Skeletal muscle tissue (tissue), 3 donors: ENCODE measurements at regions not wholly inside any gene's neighbourhood (a gene's known extent, or its start where the extent isn't known, plus 50 kb on each side); places are given as distances from the start of the nearest gene placed in this dataset.

Experiments used
- H3K27ac ChIP-seq: one replicate; pipeline ENCODE4 v1.7.0; 2013; ENCODE audit warnings: mild to moderate bottlenecking, low read depth, low read length, inconsistent platforms
- H3K27me3 ChIP-seq, 3 donors: one replicate each; pipeline ENCODE4 v1.7.0; 2013; ENCODE audit warnings: low read length in 3 of 3; ENCODE audit not compliant: control insufficient read depth in 3 of 3, insufficient read depth in 3 of 3
- H3K36me3 ChIP-seq, 3 donors: one replicate each; pipeline ENCODE4 v1.7.0; 2013; ENCODE audit warnings: low read length in 3 of 3; ENCODE audit not compliant: control insufficient read depth in 3 of 3, insufficient read depth in 3 of 3
- H3K4me1 ChIP-seq, 3 donors: one replicate each; pipeline ENCODE4 v1.7.0; 2013; ENCODE audit warnings: low read length in 3 of 3, mild to moderate bottlenecking in 3 of 3; ENCODE audit not compliant: control insufficient read depth in 3 of 3, insufficient read depth in 3 of 3
- H3K4me3 ChIP-seq, 3 donors: one replicate each; pipeline ENCODE4 v1.7.0; 2013; ENCODE audit warnings: low read length in 3 of 3
- H3K9ac ChIP-seq, 3 donors: one replicate each; pipeline ENCODE4 v1.7.0; 2013; ENCODE audit warnings: low read length in 3 of 3, mild to moderate bottlenecking in 3 of 3, moderate library complexity in 2 of 3, low read depth in 1 of 3
- H3K9me3 ChIP-seq, 3 donors: one replicate each; pipeline ENCODE4 v1.7.0; 2013; ENCODE audit warnings: low read length in 3 of 3; ENCODE audit not compliant: control insufficient read depth in 3 of 3
- donor health status: Osteomylitis.

GRCh38 chr14:40113671-40114070 lies 681.4 kb upstream of the FBXO33 start:
- no peaks in the 10 kb centered on the region for H3K36me3 ChIP-seq
- no peak overlapping the region for H3K27ac ChIP-seq
- no peaks in the 10 kb centered on the region for H3K4me1 ChIP-seq
- no peaks in the 10 kb centered on the region for H3K9me3 ChIP-seq
- no peak overlapping the region for H3K9ac ChIP-seq
- H3K4me3 ChIP-seq, result no peak overlapping the region
- no peaks in the 10 kb centered on the region for H3K27me3 ChIP-seq

GRCh38 chr14:40100544-40101196 lies 668.4 kb upstream of the FBXO33 start:
- H3K27me3 ChIP-seq, result no peaks in the 10 kb centered on the region
- no peak overlapping the region for H3K27ac ChIP-seq
- H3K9ac ChIP-seq, result no peak overlapping the region
- no peaks in the 10 kb centered on the region for H3K9me3 ChIP-seq
- H3K4me1 ChIP-seq, result no peaks in the 10 kb centered on the region
- no peaks in the 10 kb centered on the region for H3K36me3 ChIP-seq
- no peak overlapping the region for H3K4me3 ChIP-seq

GRCh38 chr14:40099316-40099715 lies 667.1 kb upstream of the FBXO33 start:
- Histone ChIP-seq H3K9me3 (no peaks in the 10 kb centered on the region), H3K27me3 (no peaks in the 10 kb centered on the region), H3K4me1 (no peaks in the 10 kb centered on the region), H3K27ac (no peak overlapping the region), H3K4me3 (no peak overlapping the region), H3K9ac (no peak overlapping the region), H3K36me3 (no peaks in the 10 kb centered on the region)

GRCh38 chr14:40098468-40098867 lies 666.2 kb upstream of the FBXO33 start:
- Histone ChIP-seq H3K4me3 (no peak overlapping the region), H3K9me3 (no peaks in the 10 kb centered on the region), H3K4me1 (no peaks in the 10 kb centered on the region), H3K27ac (no peak overlapping the region), H3K9ac (no peak overlapping the region), H3K36me3 (no peaks in the 10 kb centered on the region), H3K27me3 (no peaks in the 10 kb centered on the region)

GRCh38 chr14:40096968-40097367 lies 664.7 kb upstream of the FBXO33 start:
- Histone ChIP-seq H3K36me3 (no peaks in the 10 kb centered on the region), H3K4me3 (no peak overlapping the region), H3K9me3 (no peaks in the 10 kb centered on the region), H3K27ac (no peak overlapping the region), H3K4me1 (no peaks in the 10 kb centered on the region), H3K9ac (no peak overlapping the region), H3K27me3 (no peaks in the 10 kb centered on the region)

- Histone ChIP-seq H3K27me3 (no peaks in the 10 kb centered on the region), H3K9ac (no peak overlapping the region), H3K4me3 (no peak overlapping the region), H3K27ac (no peak overlapping the region), H3K36me3 (no peaks in the 10 kb centered on the region), H3K9me3 (no peaks in the 10 kb centered on the region), H3K4me1 (no peaks in the 10 kb centered on the region)
Measured at GRCh38 chr14:40093800-40094199, 661.6 kb upstream of the FBXO33 start.

GRCh38 chr14:40074169-40074568 lies 641.9 kb upstream of the FBXO33 start:
- no peaks in the 10 kb centered on the region for H3K4me1 ChIP-seq
- peak overlapping the region in 1 of 3 donors; percentile 15 for H3K4me3 ChIP-seq
- H3K27me3 ChIP-seq, result no peaks in the 10 kb centered on the region
- H3K9me3 ChIP-seq, result peaks cover 0 to 3% (median 2%) of the 10 kb centered on the region in 3 donors
- H3K9ac ChIP-seq, result no peak overlapping the region
- H3K36me3 ChIP-seq, result no peaks in the 10 kb centered on the region
- H3K27ac ChIP-seq, result no peak overlapping the region

- H3K9ac ChIP-seq, result no peak overlapping the region
- H3K4me1 ChIP-seq, result no peaks in the 10 kb centered on the region
- peaks cover 0 to 3% (median 2%) of the 10 kb centered on the region in 3 donors for H3K9me3 ChIP-seq
- H3K27ac ChIP-seq, result no peak overlapping the region
- no peaks in the 10 kb centered on the region for H3K27me3 ChIP-seq
- H3K4me3 ChIP-seq, result no peak overlapping the region
- H3K36me3 ChIP-seq, result no peaks in the 10 kb centered on the region
Measured at GRCh38 chr14:40072175-40072574, 639.9 kb upstream of the FBXO33 start.

GRCh38 chr14:40058901-40059897 lies 627.0 kb upstream of the FBXO33 start:
- no peak overlapping the region for H3K9ac ChIP-seq
- no peaks in the 10 kb centered on the region for H3K9me3 ChIP-seq
- H3K36me3 ChIP-seq, result no peaks in the 10 kb centered on the region
- no peak overlapping the region for H3K4me3 ChIP-seq
- H3K27ac ChIP-seq, result no peak overlapping the region
- no peaks in the 10 kb centered on the region for H3K27me3 ChIP-seq
- no peaks in the 10 kb centered on the region for H3K4me1 ChIP-seq

GRCh38 chr14:40053416-40053815 lies 621.2 kb upstream of the FBXO33 start:
- no peaks in the 10 kb centered on the region for H3K36me3 ChIP-seq
- H3K27me3 ChIP-seq, result no peaks in the 10 kb centered on the region
- no peak overlapping the region for H3K4me3 ChIP-seq
- H3K4me1 ChIP-seq, result no peaks in the 10 kb centered on the region
- H3K9ac ChIP-seq, result no peak overlapping the region
- H3K9me3 ChIP-seq, result no peaks in the 10 kb centered on the region
- no peak overlapping the region for H3K27ac ChIP-seq
